IPS-NIHi11 (cell line): ENCODE measurements at regions not wholly inside any gene's neighbourhood (a gene's known extent, or its start where the extent isn't known, plus 50 kb on each side); places are given as distances from the start of the nearest gene placed in this dataset.

ENCODE experiments used
- DNase-seq: peaks from one replicate; pipeline ENCODE4 v3.0.0; 2012; ENCODE audit warnings: mixed read lengths, low spot score

GRCh38 chr2:128750328-128751165 is 431.9 kb upstream of the HS6ST1 start:
- DNase-seq: no peak

DNA sequence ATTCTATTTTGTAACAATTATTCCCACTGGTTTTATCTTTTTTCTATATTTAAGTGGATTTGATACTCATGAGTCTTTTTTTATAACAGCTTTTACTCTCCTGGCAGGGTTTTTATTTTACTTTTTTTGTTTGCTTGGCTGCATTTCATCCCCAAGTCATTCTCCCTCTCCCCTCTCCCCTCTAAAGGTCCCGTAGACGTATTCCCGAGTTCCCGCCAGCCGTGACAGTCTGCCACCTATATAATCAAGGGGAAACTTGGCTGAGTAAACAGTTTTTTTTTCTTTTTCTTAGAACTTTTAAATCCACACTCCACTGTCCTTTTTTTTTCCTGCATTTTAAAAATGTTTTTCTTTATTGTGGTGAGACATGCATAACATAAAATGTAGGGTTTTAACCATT is 433.1 kb upstream of the HS6ST1 start:
- no peak for DNase-seq

- no peak for DNase-seq
Observed at GRCh38 chr2:128752691-128753263, 434.1 kb upstream of the HS6ST1 start.

GRCh38 chr2:128753321-128753720 is 434.7 kb upstream of the HS6ST1 start:
- no peak for DNase-seq

DNA sequence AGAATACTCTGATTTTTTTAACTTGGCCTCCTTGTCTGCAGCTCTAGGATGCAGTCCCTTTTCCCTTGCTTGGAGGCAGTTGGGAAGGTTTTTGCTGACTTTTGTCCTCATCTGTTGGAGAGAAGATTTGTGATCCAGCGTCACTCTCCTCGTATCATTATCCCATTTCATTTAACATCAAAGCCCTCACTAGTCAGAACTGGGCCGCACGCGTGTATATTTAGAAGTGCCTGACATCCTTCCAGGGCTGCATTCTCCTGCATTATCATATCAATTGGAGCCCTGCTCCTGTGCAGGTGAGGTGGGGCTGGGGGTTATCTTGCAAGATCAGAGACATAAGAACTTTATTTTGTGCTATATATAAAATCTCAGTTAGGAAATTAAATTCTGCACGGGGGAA is 435.1 kb upstream of the HS6ST1 start:
- DNase-seq: no peak

DNA sequence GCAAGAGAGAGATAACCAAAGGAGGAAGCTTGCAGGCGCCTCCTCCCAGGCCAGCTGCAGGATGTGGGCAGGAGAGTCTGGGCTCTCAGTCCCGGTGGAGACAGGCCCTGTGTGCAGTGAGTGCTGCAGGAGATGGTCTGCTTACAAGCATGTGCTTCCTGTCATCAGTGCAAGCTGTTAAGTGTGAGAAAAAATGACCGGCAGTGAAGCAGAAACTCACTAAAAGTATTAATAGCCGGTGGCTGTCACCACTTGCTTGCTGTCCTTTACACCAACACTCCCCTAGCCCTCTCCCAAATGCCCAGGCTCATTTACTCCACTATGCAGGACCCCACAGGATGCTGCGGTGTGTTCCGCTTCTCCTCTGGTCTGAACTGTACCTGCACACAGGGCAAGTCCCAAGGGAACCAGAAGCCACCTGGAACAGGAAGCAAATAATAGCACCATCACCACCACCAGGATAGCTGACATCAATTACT is 435.6 kb upstream of the HS6ST1 start:
- DNase-seq: no peak

GRCh38 chr2:128755695-128756364 is 437.2 kb upstream of the HS6ST1 start:
- no peak for DNase-seq

GRCh38 chr2:128756365-128756717 is 437.7 kb upstream of the HS6ST1 start:
- no peak for DNase-seq

- DNase-seq: no peak
Observed at GRCh38 chr2:128765811-128766210, 447.1 kb upstream of the HS6ST1 start.

GRCh38 chr2:128768041-128768440 is 449.4 kb upstream of the HS6ST1 start:
- no peak for DNase-seq

- no peak for DNase-seq
Observed at GRCh38 chr2:128769457-128770142, 450.9 kb upstream of the HS6ST1 start.

- no peak for DNase-seq
Observed at GRCh38 chr2:128770143-128771085, 451.7 kb upstream of the HS6ST1 start.

- no peak for DNase-seq
Observed at GRCh38 chr2:128771401-128771800, 452.7 kb upstream of the HS6ST1 start.

GRCh38 chr2:128772671-128773070 is 454.0 kb upstream of the HS6ST1 start:
- no peak for DNase-seq

DNA sequence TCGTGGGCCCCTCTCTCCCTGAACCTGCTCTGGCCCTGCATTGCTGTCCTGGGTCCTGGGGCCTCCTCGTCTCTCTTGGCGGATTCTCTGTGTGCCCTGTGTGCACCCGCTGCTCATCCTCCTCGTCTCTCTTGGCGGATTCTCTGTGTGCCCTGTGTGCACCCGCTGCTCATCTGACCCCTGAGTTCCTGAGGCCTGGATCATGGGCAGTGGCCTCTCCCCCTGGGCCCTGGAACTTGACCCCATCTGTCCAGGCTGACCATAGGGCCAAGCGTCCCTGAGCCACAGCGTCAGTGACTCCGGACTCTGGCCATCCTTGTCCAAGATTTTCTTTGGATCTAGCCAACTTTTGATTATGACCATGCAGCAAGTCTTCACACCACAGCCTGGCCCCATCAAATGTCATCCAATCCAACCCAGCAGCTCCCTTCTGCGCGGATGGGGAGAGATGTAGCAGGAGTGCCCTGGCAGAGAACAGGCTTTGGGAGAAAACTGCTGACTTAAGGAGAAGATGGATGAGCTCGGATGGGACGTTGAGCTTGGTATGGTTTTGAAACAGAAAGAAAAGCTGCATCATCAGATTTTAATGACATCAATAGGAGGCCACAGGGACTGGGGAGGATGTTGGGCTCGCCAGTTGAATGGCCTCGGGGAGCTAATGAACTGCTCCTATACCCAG is 455.1 kb upstream of the HS6ST1 start:
- DNase-seq: no peak

DNA sequence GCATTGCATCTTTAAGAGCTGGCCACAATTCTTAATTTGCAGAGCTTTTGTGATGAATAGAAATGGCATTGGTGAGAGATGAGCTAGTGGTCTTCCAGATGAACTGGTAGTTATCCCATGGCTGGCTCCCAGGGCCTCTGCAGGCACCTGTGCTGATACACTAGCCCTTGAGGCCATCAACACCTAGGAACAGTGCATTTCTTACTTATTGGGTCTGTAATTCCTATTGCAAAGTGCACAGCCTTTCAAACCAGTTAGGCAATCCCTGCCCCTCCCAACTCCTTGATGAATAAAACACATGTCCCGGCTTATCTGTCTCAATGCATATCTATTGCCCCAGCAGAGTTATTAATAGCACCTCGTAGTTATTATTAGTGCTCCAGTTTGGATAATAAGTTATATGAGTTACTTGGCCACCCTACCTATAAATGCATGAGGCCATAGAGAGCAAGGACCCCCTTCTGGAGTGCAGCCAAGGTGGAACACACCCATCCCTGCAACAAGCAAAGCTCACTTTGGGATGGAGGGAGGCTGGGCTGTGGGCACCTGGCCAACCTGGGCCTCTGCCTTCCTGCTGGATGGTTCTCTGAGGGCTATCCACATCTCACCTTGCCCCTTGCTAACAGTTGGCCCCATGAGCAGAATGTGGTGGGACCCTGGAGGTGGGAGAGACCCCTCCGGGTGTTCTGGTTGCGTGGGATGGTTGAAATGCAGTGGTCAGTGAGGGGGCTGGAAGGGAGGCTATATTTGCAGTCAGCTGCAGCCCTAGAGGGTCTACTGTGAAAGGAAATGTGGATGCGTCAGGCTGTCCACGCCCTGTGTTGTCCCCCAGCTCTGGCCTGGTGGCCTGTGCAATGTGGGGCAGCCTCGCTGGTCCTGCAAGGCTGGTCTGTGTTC is 455.9 kb upstream of the HS6ST1 start:
- no peak for DNase-seq

DNA sequence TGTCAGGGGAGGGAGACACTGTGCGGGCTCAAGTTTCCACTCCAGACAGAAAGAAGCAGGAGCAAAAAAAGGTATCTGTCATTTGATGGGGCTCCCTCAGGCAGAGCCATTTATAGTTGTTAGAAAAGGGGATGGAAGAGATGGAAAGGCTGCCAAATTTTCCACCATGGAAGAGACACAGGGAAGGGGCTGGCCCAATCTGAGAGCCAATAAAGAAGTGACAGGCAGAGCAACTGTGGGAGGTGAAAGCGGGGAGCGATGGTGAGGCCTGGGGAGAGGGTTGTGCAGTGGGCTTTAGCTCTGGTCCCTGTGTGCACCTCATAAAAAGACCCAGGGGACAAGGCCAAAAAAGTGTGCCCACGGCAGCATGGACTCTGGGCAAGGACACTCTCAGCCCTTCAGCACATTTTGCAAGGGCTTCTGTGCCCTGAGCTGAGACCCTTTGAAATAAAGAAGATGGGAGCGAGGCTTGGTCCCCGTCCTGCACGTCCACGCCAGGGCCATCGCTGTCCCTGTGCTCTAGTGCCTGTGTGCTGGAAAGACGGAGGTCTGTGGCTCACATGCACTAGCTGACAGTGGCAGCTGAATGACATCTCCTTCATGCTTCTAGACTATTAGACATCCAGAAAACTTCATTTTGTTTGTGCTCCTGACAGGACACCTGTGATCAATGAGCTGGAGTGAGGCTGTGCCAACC is 456.7 kb upstream of the HS6ST1 start:
- no peak for DNase-seq

GRCh38 chr2:128775914-128776285 is 457.2 kb upstream of the HS6ST1 start:
- no peak for DNase-seq
